Cardiac septum (tissue), 1 donor: ENCODE measurements at regions not wholly inside any gene's neighbourhood (a gene's known extent, or its start where the extent isn't known, plus 50 kb on each side); places are given as distances from the start of the nearest gene placed in this dataset.
A peak's percentile ranks its signal among the peaks of the same experiment; 100 is the strongest.
"Not testable (repeated sequence)": the region's sequence is repeated elsewhere in the genome, so short reads cannot be mapped to it uniquely, and the experiment has no call there.

Experiments
- DNase-seq: peaks from one replicate; pipeline ENCODE4 v3.0.0-alpha.2; 2020; ENCODE audit warnings: low spot score
- intact Hi-C: fragments of 100-400 bp; cut with DNase I; formaldehyde crosslinking; loops from one replicate; pipeline ENCODE4 v1.14.0; 2022
- donor health status: DM: no; HTN: no; CAD: no.

DNA sequence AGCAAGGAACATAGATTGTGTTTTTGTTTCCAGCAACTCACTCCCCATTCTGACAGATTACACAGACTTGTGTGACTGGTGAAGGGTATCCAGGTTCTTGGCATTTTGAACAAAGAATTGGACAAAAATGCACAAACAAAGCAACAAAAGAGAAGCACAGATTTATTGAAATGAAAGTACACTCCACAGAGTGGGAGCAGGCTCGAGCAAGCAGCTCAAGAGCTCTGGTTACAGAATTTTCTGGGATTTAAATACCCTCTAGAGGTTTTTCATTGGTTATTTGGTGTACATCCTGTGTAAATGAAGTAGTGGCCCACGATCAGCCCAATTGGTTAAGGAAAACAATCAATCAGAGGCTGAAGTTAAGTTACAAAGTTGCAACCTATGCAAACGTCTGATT, 155.0 kb upstream of the JADE1 start:
- intact Hi-C loops = no loop called here
- DNase-seq = no peak

GRCh38 chr4:128653527-128654444, 155.7 kb upstream of the JADE1 start:
- no peak for DNase-seq
- intact Hi-C loops = no loop called here

DNA sequence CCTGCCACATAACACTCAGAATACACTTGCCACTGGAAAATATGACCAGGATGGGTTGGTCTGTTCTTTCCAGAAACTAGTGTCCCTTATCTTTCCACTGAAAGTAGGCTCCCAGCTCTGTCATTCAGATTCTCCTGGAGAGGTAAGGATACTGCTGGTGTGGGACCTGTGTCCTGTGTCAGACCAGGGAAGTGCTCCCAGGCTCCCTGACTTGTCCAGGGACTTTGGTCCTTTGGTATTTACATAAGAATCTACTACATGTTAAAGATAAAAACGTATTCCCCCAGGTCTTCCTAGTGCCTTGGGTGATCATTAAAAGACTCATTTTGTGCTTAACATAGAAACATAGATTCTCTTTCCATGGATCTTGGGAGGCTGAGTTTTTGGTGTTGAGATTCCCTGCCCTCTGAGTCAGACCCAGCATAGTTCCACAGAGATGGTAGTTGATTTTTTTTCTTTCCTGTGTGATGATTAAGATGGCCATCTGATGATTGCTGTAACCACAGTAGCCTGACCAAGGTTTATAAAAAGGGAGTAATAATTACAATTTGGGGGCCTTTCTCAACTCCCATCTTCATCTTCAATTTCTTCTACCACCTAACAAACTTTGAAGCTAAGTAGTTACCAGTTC, 159.8 kb upstream of the JADE1 start:
- intact Hi-C loops = no loop called here
- no peak for DNase-seq

- intact Hi-C loops = no loop called here
- DNase-seq = no peak
Observed at GRCh38 chr4:128649161-128649560, 160.3 kb upstream of the JADE1 start.

GRCh38 chr4:128648021-128648420, 161.5 kb upstream of the JADE1 start:
- intact Hi-C loops = no loop called here

GRCh38 chr4:128646893-128647292, 162.6 kb upstream of the JADE1 start:
- DNase-seq, intact Hi-C loops: not testable (repeated sequence)

More at GRCh38 chr4:128648021-128648420, 161.5 kb upstream of the JADE1 start:
- no peak for DNase-seq

DNA sequence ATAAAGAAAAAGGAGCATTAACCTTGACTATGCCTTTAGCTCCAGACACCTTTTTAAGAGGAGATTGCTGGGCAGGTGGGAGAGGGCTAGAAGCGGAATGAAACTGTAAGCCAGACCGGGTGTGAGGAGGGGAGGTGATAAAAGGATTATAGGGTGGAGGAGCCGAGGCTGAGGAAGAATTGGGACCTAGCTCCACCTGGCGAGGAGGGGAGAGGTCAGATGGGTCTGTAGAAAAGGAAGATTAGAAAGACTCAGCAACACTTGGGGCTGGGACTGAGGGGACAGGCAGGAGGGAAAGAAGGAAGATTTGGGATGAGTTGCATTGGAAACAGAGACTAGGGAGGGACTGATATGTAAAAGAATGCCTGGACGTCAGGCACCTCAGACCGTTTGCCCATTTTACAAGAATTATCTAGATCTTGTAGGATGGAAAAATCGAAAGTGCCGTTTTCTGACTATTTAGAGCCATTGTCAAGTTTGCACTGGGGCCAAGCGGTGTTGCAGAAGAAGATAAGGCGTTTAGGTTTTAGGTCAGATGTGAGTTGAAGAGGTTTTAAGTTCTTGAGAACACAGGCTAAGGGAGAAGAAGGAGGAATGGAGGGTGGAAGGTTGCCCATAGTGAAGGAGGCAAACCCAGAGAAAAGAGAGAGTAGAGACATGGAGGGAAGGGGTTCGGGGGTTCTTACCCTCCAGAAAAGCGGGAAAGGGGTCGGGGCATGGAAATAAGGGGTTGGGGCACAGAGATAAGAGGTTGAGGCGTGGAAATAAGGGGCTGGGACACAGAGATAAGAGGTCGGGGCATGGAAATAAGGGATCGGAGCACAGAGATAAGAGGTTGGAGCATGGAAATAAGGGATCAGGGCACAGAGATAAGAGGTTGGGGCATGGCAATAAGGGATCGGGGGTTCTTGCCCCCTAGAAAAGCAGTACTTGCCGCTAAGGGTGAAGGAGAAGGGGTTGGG, 164.5 kb upstream of the JADE1 start:
- DNase-seq, intact Hi-C loops: not testable (repeated sequence)

- DNase-seq, intact Hi-C loops: not testable (repeated sequence)
Observed at GRCh38 chr4:128644107-128644506, 165.4 kb upstream of the JADE1 start.

GRCh38 chr4:128641566-128641965, 167.9 kb upstream of the JADE1 start:
- DNase-seq, intact Hi-C loops: not testable (repeated sequence)

DNA sequence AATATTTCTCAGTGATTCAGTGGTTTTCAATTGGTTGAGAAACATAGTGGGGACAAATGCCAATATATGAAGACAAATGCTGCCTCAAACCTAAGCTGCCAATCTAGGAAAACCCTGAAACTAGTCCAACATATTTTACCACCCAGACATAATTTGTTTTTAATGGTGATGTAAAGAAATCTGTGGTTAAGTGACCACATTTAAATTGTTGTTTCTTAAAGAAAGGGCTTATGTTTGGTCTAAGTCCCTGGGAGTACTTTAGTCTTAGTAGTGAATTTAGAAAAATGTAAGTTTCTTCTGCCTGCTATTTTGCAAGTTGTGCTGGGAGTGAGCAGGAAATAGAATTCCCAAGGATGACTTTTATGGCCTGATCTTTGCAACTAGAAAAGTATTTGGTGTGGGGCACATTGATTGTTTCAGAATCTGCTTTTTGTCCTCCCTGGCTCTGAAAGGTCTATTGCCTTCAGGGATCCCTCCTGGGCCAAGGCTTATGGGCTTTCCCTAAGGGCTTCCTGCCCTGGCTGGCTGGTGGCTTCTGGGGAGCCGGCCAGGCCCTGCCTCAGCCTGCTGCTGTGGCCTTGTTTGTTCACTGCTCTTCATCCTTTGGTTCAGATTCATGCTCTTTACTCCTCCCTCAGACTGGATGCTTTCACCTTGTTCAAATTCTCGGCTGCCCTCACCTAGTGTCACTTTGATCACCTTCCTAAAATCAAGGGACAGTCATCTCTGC, 169.8 kb upstream of the JADE1 start:
- DNase-seq = no peak
- intact Hi-C loops = no loop called here

GRCh38 chr4:128636906-128637305, 172.6 kb upstream of the JADE1 start:
- no peak for DNase-seq
- intact Hi-C loops = no loop called here

DNA sequence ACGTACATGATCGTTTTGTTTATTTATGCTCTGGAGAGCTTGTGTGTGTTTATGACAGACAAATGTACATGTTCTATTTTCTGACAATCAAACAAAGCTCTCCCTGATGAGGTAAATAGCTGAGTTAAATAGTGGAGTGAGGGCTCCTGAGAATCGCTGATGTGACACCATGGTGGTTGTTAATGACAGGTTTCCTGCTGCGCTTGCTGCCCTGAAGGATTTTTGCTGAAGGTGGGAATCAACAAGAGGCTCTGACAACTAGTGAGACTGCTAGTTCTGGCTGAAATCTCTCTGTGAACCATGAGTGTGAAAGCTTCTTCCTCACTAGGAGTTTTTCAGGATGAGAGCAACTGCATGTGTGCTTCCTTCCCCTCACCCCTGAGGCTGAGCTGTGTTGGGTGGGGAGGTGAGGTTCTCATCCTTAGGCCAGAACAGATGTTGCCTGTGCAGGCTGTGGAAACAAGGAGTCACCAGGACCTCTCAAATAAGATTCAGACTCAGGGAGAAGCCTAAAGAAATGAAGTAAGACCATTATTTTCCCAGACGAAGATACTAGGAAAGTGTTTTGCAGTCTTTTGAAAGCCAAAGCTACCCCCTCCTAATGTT, 173.4 kb upstream of the JADE1 start:
- intact Hi-C loops = loop anchor here (1.0 to 2.0 kb wide), 2 partner anchors 83 to 175 kb away; no protein-coding TSS in a partner anchor
- DNase-seq = no peak

DNA sequence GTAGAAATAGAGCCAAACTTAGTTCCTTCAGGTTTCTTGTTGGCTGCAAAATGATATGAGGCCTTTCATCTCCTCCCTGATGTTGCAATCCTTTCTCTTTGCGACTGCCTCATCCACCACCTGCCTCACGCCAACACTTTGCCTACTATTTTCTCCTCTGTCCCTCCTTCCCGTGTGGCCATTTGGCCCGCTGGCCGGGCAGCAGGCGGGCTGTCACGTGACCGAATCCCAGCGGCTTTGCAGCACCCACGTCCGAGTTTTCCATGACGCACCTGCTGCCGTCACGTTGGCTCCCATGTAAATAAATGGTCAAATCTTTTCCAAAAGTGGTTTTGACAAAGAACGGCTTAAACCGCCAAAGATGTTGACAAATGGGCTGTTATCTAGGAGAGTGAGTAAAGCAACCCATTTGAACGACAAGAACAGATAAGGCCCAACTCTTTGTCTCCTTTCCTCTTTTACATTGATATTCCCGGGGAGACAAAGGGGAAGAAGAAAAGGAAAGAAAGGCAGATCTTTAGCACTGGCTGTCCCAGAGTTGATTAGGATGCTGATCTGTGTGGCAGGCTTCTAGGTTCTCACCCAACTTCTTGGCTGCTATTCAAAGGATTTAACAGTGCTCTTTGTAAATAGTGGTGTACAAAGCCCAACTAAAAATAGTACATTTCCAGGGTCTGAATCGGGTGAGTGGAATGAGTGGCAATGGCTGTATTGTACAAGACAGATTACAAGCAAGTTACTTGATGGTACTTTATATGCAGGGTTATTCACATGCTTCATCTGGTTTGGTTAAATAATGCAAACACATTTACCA, 174.2 kb upstream of the JADE1 start:
- intact Hi-C loops = loop anchor here (1.0 to 2.0 kb wide), 2 partner anchors 82 to 175 kb away; no protein-coding TSS in a partner anchor
- peak; percentile 88 for DNase-seq

DNA sequence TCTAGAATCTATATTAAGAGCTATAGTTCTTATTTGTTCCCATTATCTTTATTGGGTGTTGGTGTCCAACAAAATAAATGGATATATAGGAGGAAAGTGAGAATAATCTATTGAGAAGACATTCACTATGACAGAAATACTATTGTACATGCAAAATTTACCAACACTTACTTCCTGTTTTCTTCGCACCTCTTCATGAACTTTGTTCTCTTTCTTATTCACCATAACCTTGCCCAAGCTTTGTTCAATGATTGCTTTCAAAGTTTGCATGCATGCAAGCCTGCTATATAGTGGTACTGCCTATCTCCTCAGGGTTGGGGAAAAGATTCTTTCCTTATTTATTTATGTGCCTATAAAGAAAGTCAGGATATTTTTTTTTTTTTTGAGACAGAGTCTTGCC, 176.4 kb upstream of the JADE1 start:
- intact Hi-C loops = no loop called here

GRCh38 chr4:128630871-128631270, 178.6 kb upstream of the JADE1 start:
- DNase-seq = no peak
- intact Hi-C loops = no loop called here

More for the DNA sequence above, 176.4 kb upstream of the JADE1 start:
- no peak for DNase-seq

DNA sequence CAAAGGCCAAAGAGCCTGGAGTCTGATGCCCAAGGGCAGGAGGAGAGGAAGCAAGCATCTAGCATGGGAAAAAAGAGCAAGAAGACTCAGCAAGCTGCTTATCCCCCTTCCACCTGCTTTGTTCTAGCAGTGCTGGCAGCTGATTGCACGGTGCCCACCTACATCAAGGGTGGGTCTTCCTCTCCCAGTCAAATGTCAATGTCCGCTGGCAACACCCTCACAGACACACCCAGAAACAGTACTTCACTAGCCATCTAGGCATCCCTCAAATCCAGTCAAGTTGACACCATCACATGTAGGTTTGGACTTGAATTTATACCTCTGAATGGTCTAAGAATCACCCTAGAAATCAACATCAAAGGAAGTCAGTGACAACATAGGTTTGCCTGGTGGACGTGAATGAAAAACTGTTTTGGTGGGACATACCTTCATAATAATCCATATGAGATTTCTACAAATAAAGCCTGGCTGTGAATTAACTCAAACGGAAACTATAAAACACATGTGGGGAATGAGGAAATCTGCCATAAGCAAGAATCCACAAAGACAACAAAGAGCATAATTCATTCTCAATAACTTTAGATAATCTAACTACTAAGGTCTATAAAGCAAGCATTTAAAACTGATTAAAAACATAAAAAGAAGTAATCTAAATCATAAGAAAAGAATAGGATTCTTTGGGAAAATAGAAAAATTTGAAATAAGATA, 185.8 kb upstream of the JADE1 start:
- intact Hi-C loops = no loop called here
- no peak for DNase-seq

DNA sequence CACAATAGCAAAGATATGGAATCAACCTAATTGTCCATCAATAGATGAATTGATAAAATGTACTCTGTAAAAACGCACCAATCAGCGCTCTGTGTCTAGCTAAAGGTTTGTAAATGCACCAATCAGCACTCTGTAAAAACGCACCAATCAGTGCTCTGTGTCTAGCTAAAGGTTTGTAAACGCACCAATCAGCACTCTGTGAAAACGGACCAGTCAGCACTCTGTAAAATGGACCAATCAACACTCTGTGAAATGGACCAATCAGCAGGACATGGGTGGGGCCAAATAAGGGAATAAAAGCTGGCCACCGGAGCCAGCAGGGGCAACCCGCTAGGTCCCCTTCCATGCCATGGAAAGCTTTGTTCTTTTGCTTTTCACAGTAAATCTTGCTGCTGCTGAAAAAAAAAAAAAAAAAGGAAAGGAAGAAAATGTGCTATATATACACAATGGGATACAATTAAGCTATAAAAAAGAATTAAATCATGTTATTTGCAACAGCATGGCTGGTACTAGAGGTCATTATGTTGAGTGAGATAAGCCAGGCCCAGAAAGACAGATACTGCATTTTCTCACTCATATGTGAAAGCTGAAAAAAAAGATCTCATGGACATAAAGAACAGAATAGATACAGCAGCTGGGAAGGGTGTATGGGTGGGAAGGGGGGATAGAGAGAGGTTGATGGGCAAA, 189.1 kb upstream of the JADE1 start:
- intact Hi-C loops = not testable (repeated sequence)

More for the DNA sequence above, 189.1 kb upstream of the JADE1 start:
- not testable (repeated sequence) for DNase-seq
